C4-2B (cell line): ENCODE measurements at regions not wholly inside any gene's neighbourhood (a gene's known extent, or its start where the extent isn't known, plus 50 kb on each side); places are given as distances from the start of the nearest gene placed in this dataset.
A peak's percentile ranks its signal among the peaks of the same experiment; 100 is the strongest.
"Not testable (repeated sequence)": the region's sequence is repeated elsewhere in the genome, so short reads cannot be mapped to it uniquely, and the experiment has no call there.

ENCODE experiments used
- H3K27ac ChIP-seq: fragments of 450-650 bp; 2 replicates; pipeline ENCODE4 v1.5.1; 2017
- CTCF ChIP-seq: fragments of 450-650 bp; conservative IDR thresholded peaks from 2 replicates; pipeline ENCODE4 v1.5.1; 2017; ENCODE audit warnings: mild to moderate bottlenecking
- ZFX ChIP-seq: fragments of 450-650 bp; IDR thresholded peaks from 2 replicates; pipeline ENCODE4 v1.6.1; 2017

GRCh38 chr2:133894429-133894828 is 326.2 kb upstream of the NCKAP5 start:
- no peak for TF ChIP-seq ZFX
- no peak overlapping the region for H3K27ac ChIP-seq

GRCh38 chr2:133897838-133898237 is 329.6 kb upstream of the NCKAP5 start:
- H3K27ac ChIP-seq, result not testable (repeated sequence)

GRCh38 chr2:133900909-133901308 is 332.6 kb upstream of the NCKAP5 start:
- no peak for TF ChIP-seq ZFX
- TF ChIP-seq CTCF, result no peak
- H3K27ac ChIP-seq, result peak overlapping the region; percentile 29; the same call in 1 of the 2 replicates

GRCh38 chr2:133906396-133906795 is 338.1 kb upstream of the NCKAP5 start:
- no peak overlapping the region for H3K27ac ChIP-seq
- TF ChIP-seq CTCF (no peak), ZFX (no peak)

- TF ChIP-seq CTCF (no peak), ZFX (no peak)
- H3K27ac ChIP-seq, result no peak overlapping the region
Observed at GRCh38 chr2:133906926-133907325, 338.7 kb upstream of the NCKAP5 start.

GRCh38 chr2:133908171-133908570 is 339.9 kb upstream of the NCKAP5 start:
- TF ChIP-seq CTCF, result no peak
- TF ChIP-seq ZFX, result no peak
- H3K27ac ChIP-seq, result no peak overlapping the region

- TF ChIP-seq CTCF (no peak), ZFX (no peak)
- no peak overlapping the region for H3K27ac ChIP-seq
Observed at GRCh38 chr2:133918141-133918540, 335.7 kb upstream of the MGAT5 start.

- no peak overlapping the region for H3K27ac ChIP-seq
- TF ChIP-seq CTCF (no peak), ZFX (no peak)
Observed at GRCh38 chr2:133919285-133919684, 334.6 kb upstream of the MGAT5 start.

GRCh38 chr2:133927894-133928293 is 326.0 kb upstream of the MGAT5 start:
- H3K27ac ChIP-seq, result no peak overlapping the region
- TF ChIP-seq ZFX, result no peak
- TF ChIP-seq CTCF, result no peak
